Glomerular endothelial cell (primary cell): ENCODE measurements at regions not wholly inside any gene's neighbourhood (a gene's known extent, or its start where the extent isn't known, plus 50 kb on each side); places are given as distances from the start of the nearest gene placed in this dataset.

Experiments
- DNase-seq: peaks from one replicate; pipeline ENCODE4 v3.0.0-alpha.2; 2011; ENCODE audit warnings: low read depth, low spot score; ENCODE audit errors: extremely low read depth

DNA sequence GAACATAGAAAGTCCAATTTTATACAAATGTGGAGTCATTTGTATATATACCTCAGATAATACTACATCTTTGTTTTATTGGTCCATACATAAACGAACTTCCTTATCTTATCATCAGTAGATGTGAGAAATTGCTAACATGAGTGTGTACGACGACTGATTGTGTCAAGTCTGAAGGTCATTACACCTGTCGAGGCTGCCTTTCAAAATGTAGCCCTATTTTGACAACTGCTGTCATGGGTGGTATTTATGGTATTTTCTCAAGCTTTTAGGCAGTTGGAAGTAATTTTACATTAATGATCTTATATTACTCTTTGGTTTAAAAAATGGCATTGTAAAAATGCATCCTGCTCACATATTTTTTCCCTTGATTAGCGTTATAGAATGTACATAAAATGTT lies 183.7 kb upstream of the DNAJC19 start:
- DNase-seq = no peak

DNA sequence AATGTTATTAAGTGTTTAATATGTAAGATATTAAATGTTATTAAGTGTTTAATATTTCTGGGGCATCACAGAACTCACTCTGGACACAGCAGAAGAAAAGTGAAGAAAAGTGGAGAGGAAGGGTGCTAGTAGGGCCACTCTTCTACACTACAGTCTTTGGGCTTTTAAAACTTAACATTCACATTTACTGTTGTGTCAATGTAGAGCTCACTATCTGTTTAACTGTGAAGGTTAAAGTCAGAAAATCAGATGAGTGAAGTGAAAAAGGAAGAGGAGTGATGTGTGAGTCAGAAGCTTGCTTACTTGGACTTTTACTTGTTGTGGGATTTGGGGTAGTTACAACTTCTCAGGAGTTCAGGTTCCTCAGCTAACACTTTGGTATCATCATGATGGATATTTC lies 145.3 kb upstream of the DNAJC19 start:
- DNase-seq = no peak

DNA sequence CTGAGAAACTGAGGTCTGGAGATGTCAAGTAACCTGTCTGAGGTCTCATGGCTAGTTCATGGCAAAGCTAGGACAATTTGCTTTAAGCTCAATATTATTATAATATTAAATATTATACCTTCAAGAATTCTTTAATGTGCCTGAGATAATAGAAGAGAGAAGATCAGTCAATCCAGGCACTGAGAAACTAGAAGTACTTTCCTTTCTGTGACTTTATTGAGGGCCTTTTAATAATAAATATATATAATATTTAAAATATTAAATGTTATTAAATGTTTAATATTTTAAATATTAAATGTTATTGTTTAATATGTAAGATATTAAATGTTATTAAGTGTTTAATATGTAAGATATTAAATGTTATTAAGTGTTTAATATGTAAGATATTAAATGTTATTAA lies 144.3 kb upstream of the DNAJC19 start:
- DNase-seq = no peak

DNA sequence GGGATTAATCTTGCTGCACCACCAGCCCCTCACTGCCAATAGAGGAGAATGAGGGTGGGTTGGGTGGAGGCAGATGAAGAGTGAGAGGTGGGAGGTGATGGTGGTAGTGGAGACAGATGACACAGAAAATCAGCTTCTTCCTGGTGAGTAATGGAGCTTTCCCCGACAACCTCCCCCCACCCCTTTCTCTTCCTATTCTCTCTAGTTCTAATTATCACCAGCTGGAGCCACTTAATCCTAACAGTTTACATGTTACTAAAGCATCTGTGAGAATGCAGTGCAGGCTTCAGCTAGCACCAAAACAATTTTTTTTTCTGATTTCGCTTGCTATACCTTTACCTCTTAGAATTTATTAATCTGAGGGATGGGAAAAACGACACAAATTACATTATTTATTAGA lies 116.1 kb upstream of the DNAJC19 start:
- DNase-seq = no peak

DNA sequence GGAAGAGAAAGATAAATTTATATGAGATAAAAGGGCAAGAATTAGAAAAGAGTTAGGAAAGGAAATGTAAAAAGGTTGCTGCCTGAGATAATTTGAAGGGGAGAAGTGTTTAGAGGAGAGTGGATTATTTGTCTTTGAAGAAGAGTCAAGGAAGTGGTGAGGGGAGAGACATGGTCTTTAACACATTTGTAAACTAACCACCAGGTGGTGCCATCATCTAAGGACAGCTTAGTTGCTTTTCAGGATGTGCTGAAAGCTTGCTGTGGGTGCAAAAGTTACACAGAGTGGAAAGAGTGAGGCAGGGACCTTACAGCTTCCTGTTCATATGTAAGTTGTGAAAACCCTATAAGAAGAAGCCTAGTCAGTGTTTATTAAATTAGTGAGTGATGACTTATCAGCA lies 114.1 kb upstream of the DNAJC19 start:
- DNase-seq = no peak

DNA sequence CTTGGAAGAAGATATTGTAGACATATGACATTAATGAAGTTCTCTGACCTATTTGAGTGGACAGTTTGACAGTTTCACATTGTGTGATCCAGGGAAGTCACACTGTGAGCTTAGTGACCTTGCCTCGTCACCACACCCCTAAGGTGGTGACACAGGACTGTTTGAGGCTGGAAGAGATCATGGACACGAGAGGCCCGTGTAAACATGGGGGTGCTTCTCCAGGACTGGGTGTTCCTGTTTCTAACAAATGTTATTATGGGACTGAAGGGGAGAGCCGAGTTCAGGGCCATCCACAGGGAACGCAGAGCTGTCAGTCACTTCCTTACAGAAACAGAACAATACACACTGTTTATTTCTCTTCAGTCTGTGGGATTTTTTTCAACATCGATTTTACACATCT lies 96.5 kb upstream of the DNAJC19 start:
- DNase-seq = no peak

DNA sequence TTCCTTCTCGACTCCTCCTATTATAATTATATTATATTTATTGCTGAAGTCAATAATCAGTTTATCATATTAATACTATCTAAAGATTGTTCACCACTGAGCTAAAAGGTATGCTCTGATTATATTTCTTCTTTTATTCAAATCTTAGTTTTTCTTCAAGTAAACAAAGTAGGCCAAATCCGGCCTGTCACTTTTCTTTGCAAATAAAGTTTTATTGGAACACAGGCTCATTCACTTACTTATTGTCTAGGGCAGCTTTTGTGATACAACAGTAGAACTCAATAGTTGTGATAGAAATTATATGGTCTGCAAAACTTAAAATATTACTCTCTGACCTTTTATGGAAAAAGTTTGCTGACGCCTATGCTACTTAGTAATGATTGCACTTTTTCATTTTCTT lies 92.4 kb upstream of the DNAJC19 start:
- no peak for DNase-seq

DNA sequence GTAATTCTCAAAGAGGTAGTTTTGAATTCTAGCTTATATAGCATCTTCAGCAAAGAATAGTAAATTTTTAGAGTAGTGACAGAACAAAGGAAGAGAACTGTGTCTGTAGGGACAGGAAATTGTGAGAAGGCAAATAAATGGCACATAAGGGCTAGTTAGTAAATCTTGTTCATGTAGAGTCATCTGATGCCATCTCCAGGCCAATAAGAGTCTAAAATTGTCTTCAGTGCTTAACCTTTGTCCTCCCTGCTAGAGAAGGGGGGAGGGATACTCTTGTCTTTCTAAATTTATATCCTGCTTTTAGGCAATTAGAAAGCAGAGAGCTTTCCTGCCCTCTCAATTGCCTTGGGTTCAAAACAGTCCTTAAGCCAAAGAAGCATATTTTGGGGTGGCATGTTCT lies 87.0 kb upstream of the DNAJC19 start:
- no peak for DNase-seq

DNA sequence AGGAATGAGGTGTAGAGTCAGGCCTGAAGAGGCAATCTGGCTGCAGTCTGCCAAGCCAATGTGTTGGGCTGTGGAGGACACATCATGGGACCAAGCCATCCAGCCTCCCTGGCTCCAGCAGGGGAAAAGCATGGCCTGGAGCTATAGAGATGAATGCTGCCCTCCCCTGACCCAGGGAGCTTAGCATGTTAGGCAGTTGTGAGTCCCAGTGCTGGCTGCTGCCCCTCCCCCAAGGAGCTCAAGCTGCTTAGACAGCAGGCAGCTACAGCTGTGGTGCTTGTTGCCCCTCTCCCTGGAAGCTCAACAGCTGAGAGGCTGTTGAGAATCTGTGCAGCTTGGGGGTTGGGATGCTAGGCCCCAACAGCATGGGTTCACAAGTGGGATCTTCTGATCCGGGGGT lies 85.6 kb upstream of the DNAJC19 start:
- no peak for DNase-seq

DNA sequence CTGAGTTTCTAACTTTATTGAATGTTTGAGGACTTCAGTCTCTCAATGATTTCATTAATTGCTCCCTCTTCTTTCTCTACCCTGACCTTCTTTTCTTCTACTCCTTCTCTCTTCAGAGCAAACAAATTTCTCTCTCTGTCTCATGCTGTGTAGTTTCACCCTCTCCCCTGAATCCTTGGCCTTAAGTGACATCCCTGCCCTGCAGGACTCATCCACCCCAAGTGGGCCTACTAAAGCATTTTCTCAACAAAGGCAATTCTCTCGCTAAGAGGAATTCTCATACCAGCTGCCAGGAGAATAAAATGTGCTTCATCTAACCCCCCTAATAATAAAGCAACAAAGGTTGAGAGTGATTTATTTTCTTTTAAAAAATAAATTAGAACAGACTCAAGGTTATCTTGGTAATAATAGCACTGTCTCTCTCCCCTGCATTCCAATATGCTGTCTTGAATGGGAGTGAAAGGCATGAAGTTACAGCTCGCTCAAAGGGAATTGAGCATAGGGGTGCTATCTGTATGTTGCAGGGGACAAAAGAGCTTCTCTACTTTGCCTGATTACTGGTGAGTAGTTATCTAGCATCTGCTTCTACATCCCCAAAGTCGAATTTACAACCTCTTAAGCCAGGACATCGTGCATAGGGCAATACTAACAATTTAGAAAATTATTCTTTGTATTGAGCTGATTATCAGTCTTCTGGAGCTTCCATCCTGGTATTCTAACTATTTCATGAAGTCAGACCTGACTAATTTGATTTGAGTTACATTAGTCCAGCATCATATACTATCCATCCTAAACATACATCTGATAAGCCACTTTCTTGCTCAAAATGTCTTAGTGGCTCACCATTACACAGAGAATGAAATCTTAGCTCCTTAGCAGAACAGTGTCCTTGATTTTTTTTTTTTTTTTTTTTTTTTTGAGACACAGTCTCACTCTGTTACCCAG lies 76.9 kb upstream of the DNAJC19 start:
- no peak for DNase-seq

DNA sequence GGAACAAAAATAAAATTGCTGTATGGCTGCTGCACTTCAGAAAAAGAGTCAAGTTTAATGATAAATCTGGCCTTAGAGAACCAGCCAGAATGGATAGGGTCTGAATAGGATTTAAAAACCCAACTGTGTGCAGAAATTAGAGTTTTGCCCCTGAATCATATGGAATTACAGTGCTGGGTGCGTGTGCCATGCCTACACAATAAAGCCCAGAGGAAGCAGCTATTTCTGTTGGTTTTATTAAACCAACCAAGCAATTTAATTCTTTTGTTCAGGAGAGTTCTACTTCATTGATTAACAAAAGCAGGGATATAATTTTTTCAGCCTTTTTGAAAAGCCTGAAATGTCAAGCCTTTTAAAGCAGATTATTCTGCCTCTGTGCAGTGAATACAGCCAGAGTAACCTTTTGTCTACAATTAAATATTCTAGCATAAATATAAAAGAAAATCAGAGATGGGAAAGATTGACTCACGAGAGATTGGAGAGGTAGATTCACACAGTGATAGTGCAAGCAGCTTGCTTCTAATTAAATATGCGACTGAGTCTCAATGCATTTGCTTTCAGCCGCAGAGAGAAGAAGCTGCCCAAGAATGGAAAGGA lies 66.7 kb upstream of the DNAJC19 start:
- no peak for DNase-seq

DNA sequence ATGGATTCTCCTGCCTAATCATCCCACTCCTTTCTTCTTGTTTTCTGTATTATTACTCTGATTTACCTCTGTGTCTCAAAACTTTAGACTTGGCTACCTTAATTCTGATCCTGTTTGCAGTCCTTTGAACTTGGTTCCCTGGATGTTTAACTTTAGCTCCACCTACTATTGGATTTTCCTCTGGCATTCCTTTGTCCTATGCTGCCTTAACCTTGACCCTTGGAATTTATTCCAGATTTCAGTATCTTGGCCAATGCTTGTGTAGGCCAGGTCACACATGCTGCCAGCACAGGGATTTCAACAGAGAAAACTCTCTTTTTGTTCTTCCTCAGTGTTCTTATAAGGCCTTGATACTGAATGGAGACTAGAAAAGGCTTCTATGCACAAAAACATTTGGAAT lies 65.0 kb upstream of the DNAJC19 start:
- no peak for DNase-seq

DNA sequence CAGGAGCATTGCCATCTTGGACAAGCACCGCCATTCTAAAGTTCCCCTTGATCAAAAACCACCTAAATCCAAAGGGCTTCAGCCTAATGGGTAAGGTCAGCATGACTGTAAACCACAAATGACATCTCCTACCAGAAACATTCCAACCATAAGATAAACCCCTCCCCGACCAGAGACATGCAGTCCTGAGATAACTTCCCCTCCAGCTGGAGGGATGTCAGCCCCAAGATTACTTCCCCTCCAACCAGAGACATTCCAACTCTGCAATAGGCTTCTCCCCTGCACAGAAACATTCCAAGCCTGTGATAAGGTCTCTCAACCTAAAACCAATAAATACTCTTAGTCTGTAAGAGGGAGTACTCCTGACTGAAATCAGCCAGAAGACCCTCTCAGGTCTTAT lies 62.7 kb upstream of the DNAJC19 start:
- no peak for DNase-seq

DNA sequence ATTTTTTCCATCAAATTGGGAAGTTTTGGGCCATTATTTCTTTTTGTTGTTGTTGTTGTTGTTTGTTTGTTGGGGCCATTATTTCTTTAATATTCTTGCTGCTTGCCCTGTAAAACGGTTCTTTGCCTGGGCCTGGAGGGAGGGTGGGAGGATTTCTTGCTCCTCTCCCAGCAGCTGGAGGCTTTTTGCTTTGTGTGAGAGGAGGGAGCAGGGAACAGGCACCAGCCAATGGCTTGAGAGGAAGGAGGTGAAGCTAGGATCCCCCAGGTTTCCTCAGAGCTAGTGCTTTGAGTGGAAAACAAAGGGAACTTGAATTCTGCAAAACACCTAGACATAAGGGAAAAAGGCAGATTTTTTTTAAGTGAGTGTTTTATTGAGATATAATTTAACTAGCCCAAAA lies 61.2 kb upstream of the DNAJC19 start:
- no peak for DNase-seq

DNA sequence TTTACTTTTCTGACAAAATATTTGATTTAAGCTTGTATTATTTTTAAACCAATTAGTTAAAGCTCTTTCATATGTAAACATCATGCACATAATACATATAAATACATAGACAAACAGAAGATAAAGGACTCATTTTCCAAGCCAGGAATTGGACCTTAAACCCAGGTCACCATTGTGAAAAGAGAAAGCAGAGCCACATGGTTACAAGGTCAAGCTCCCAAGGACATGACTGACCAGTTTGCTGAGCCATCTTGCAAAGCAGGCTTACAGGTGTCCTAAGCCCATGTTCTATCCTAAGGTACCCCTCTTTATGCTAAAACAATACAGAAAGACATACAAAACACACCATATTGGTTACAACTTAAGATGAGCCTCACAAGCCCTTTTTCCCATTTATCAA lies 50.5 kb upstream of the DNAJC19 start:
- no peak for DNase-seq
